ENCODE measurements at regions not wholly inside any gene's neighbourhood (a gene's known extent, or its start where the extent isn't known, plus 50 kb on each side); places are given as distances from the start of the nearest gene placed in this dataset.

- H3K27ac ChIP-seq (replicated peaks) = no peak overlapping the region
- H3K4me3 ChIP-seq (replicated peaks; ENCODE audit: insufficient read depth, low read length) = no peak overlapping the region
- H3K27me3 ChIP-seq (ENCODE audit: insufficient read depth, poor library complexity, severe bottlenecking) = no peaks in the 10 kb centered on the region
- no peak for DNase-seq (ENCODE audit: low read depth in 1 of 2, low spot score in 1 of 2)
- TF ChIP-seq POLR2AphosphoS5 (IDR thresholded peaks at IDR 0.05; ENCODE audit: low read depth) (no peak), CTCF (IDR thresholded peaks at IDR 0.05; ENCODE audit: insufficient read depth, low read length) (no peak), SPI1 (IDR thresholded peaks at IDR 0.05; ENCODE audit: borderline replicate concordance, low read depth) (no peak), REST (IDR thresholded peaks at IDR 0.05; ENCODE audit: insufficient replicate concordance, low read depth) (no peak), GABPA (IDR thresholded peaks at IDR 0.05; ENCODE audit: low read depth) (no peak)
Observed at GRCh38 chr20:39109933-39110818, 148.0 kb downstream of the DHX35 start.

- no peak for DNase-seq (ENCODE audit: low read depth in 1 of 2, low spot score in 1 of 2)
- Histone ChIP-seq H3K4me3 (replicated peaks; ENCODE audit: insufficient read depth, low read length) (no peak overlapping the region), H3K27ac (replicated peaks) (no peak overlapping the region), H3K27me3 (ENCODE audit: insufficient read depth, poor library complexity, severe bottlenecking) (no peaks in the 10 kb centered on the region)
- TF ChIP-seq POLR2AphosphoS5 (IDR thresholded peaks at IDR 0.05; ENCODE audit: low read depth) (no peak), REST (IDR thresholded peaks at IDR 0.05; ENCODE audit: insufficient replicate concordance, low read depth) (no peak), GABPA (IDR thresholded peaks at IDR 0.05; ENCODE audit: low read depth) (no peak), CTCF (IDR thresholded peaks at IDR 0.05; ENCODE audit: insufficient read depth, low read length) (no peak), SPI1 (IDR thresholded peaks at IDR 0.05; ENCODE audit: borderline replicate concordance, low read depth) (no peak)
Observed at GRCh38 chr20:39108746-39109145, 146.6 kb downstream of the DHX35 start.

GRCh38 chr20:39107741-39108140, 145.6 kb downstream of the DHX35 start:
- no peak for DNase-seq (ENCODE audit: low read depth in 1 of 2, low spot score in 1 of 2)
- no peak overlapping the region for H3K27ac ChIP-seq (replicated peaks)
- TF ChIP-seq REST (IDR thresholded peaks at IDR 0.05; ENCODE audit: insufficient replicate concordance, low read depth) (no peak), GABPA (IDR thresholded peaks at IDR 0.05; ENCODE audit: low read depth) (no peak), POLR2AphosphoS5 (IDR thresholded peaks at IDR 0.05; ENCODE audit: low read depth) (no peak)
- no peak overlapping the region for H3K4me3 ChIP-seq (replicated peaks; ENCODE audit: insufficient read depth, low read length)
- H3K27me3 ChIP-seq (ENCODE audit: insufficient read depth, poor library complexity, severe bottlenecking) = no peaks in the 10 kb centered on the region
